Amniotic epithelial cell (primary cell): ENCODE measurements at regions not wholly inside any gene's neighbourhood (a gene's known extent, or its start where the extent isn't known, plus 50 kb on each side); places are given as distances from the start of the nearest gene placed in this dataset.

Source experiments
- DNase-seq: peaks from one replicate; pipeline ENCODE4 v3.0.0-alpha.2; 2010; ENCODE audit warnings: low read depth

- no peak for DNase-seq
Measured at GRCh38 chr2:239780236-239780994, 244.7 kb downstream of the NDUFA10 start.

DNA sequence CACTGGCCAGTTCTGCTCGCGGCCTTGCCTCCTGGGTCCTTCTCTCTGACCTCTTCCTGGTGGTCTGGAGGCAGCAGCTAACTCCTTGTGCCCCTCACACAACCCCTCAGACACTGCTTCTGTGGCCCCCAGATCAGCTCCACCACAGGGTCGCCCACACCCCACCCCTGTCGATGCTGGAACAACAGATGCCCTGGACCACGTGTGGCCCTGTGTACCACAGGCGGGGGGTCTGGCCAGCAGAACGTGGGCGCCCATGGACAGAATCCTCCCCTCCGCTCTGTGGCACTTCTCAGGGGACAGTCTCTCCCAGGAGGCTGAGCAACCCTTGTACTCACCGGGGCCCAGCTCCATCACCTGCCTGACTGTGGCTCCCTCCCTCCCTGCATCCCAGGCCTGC lies 245.6 kb downstream of the NDUFA10 start:
- DNase-seq: no peak

- no peak for DNase-seq
Measured at GRCh38 chr2:239778861-239779558, 246.1 kb downstream of the NDUFA10 start.

DNA sequence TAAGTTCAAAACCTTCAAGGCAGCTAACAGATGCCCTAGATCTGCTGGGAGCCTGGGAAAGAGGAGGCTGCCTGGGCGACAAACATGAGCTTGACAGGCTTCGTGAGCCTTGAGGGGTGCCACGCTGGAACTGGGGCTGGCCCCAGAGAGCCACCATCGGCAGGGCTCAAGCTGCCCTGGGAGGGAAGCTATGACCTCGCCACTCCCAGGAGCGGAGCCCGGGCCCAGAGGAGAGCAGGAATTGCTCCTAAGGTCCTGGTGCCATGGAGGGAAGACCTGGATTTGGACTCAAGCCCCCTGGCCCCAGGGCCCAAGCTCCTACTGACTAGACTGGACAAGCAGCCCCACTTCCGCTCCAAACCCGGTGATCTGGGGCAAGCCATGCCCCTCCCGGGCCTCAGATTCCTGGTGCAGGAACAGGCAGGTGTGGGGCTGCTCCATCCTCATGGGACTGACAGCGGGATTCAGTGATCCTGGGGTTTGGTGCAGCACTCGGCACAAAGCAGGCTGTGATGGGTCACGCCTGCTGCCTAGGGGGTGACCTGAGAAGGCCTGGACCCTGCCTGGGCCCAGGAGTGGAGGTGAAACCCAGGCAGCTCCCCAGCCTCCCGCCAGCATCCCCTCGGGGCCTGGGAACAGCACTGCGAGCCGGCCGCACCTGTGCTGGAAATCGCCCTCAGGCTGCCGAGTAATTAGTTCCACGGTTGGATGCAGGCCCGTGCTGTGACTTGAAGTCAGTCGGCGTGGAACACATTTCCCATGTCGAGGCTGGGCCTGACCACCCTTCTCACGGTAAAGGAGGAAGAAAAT lies 246.9 kb downstream of the NDUFA10 start:
- DNase-seq: no peak

GRCh38 chr2:239777219-239777618 lies 247.9 kb downstream of the NDUFA10 start:
- no peak for DNase-seq

DNA sequence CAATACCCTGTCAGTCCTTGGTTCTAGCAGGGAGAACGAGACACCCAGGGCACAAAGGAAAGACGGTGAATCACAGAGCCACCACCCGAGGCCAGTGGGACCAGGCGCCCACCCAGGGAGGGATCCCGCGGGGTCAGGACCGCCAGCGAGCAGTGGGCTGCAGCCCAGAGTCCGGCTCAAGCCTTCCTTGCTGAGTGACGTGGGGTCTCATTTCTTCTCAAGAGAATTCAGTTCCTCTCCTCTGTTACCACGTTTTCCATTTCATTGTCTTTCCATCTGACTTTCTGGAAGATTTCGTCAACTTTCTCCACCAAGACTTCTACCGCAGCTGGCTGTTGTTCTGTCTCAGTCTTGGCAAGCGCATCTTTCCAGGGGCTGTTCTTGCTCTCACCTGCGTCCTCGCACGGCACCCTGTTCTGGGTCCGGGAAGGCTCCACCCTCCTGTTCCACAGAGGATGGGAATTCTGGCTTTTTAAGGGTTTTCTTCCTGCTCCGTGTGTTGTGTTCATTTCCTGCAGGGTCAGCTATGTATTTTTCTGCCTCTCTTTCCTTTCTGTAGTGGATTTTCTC lies 248.6 kb downstream of the NDUFA10 start:
- no peak for DNase-seq

DNA sequence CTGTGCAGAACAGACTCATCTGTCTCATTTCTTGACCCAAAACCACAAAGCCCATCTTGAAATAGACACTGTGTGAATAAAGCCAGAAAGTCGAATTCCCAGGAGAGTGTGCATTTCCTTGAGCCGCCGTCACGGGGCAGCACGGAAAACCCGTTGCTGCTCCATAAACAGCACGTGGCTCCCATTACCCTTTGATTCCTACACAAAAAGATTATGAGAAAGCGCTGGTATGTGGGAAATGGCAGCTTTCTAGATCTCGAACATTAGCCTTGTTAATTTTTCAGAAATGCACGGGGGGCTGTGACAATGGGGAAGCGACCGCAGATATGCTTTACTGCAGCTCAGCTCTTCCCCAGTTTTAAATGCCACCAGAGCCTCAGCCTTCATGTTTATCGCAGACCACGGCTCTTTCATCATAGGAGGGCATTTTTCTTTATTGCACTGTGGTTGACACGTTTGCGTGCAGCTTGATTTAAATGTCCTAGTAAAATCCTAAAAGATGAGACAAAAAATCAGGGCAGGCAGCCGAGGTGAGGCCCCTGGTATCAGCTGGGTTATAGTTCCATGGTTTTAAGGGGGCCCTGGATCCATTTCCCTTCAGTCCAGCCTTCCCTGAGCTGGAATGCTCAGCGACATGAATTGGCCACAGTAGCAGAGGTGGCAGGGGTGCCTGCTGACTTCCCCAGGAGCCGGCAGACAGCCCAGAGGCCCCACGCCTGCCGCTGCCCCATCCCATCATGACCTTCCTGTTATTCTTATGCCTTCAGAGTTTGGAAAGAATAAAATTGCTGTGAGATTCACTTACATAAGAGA lies 249.3 kb downstream of the NDUFA10 start:
- no peak for DNase-seq

DNA sequence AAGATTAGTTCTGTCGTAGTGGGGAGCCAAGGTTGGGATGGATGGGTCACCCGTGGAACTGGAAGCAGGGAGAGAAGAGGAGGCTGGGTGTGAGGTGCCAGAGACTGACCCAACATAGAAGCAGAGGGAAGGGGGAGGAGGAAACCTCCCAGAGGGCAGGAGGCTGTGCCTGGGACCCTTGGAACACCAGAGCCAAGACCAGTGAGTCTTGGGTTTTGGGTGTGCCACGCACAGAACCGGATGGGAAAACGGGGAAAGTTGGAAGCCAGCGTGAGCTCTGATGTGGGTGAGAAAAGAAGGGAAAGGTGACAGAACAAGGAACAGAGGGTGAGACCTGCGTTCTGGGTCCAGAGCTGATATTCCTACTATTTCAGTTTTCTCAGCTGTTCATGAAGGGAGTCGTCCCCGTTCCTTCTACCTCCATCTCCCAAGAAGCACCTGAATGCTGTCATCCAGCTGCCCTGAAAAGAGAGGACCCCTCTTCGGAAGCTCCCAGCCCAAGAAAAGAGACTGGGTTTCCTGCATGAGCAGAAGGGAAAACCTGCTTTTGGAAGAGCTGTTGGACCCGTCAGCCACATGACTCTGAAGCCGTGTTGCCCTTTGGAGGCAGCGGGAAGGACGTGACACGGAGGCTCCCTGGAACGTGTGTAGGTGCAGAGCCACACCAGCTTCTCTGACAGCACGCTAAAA lies 250.1 kb downstream of the NDUFA10 start:
- DNase-seq: no peak

- no peak for DNase-seq
Measured at GRCh38 chr2:239774142-239774462, 251.0 kb downstream of the NDUFA10 start.

- no peak for DNase-seq
Measured at GRCh38 chr2:239773228-239774141, 251.7 kb downstream of the NDUFA10 start.

DNA sequence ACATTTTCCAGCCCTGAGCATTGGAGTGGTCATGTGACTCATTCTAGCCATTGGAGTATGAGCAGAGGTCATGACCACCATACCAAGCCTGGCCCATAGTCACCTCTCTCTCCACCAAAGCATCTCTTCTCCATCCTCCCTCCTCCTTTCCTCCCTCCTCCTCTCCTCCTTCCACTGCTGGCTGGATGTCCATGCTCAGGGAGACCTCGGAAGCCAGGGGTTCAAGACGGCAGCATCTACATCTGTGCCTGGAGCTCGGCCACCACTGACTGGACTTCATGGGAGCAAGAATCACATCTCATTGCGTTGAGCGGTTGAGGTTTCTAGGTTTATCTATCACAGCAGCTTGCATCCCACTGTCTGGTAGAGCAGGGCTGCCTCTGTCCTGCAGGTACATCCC lies 252.4 kb downstream of the NDUFA10 start:
- no peak for DNase-seq

DNA sequence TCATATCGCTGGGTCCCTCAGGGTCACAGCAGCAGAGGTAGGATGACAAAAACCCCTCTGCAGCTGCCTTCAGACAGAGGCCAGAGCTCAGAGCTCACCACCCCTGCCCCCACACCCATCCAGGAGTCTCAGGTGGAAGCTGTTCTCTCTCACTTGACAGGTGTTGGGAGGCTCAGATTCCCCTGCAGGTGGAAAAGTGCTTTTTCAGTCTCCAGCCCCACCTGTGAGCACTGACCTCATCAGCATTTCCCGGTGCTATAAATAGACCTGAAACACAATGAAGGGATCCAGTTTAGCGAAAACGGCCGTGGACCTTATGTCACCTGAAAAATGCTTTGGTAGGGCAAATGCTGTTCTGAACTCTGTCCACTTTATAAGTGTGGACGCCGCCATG lies 254.9 kb downstream of the NDUFA10 start:
- DNase-seq: no peak

- no peak for DNase-seq
Measured at GRCh38 chr2:239769554-239770245, 255.4 kb downstream of the NDUFA10 start.

DNA sequence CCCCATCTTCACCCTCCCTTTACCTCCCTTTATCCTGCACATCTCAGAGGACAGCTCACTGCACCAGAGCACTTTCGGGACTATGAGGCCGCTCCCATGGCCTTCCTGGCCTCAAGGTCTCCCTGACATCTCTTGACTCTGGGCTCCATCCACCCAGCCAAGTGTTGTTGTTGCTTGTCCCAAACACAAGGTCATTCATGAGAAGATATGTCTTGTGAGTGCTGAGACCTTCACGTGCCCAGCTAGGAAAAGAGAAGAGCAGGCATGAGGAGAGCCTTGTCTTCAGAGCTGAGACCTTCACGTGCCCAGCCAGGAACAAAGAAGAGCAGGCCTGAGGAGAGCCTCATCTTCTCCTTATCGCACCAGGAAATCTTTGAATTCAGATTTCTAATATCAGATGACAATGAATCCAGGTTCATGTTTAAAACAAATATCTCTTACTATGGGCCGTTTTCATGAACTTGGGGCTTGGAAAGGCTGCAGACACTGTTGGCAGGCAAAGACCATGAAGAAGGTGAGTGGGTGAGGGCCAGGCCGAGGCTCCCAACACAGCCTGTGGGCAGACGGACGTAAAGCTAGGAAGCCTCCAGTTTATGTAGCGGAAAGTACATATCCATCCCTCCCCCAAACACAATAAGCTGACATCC lies 256.1 kb downstream of the NDUFA10 start:
- no peak for DNase-seq

DNA sequence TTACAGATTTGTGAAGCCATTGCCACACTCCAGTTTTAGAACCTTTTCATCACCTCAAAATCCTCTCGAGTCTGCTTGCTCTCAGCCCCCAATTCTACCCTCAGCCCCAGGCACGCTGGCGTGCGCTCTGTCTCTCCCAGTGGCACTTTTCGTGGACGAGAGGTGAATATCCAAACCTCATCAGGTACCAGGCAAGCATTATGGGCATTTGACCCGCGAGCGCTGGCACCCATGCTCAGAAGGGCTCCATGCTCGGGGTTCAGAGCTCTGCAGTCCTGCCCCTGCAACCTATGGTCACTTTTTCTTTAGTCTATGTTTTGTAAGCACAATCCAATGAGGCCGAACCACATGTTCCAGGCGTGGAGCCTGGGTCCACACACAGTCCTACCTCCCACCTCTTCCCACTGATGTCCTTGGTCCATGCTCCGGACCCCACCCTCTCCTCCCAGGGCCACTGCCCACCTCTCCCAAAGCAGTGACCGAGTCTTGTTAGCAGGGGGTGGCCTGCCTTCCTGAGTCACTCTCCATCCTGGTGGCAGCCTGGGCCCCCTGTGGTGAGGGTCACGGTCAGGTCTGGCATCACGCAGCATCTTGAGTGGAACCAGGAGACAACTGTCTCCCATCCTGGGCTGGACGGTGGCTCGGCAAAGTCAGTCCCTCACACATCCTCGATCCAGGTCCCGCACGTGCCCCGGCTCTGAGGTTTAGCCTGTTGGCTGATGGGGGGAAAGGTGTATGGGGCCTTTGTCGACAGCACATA lies 256.9 kb downstream of the NDUFA10 start:
- DNase-seq: no peak

DNA sequence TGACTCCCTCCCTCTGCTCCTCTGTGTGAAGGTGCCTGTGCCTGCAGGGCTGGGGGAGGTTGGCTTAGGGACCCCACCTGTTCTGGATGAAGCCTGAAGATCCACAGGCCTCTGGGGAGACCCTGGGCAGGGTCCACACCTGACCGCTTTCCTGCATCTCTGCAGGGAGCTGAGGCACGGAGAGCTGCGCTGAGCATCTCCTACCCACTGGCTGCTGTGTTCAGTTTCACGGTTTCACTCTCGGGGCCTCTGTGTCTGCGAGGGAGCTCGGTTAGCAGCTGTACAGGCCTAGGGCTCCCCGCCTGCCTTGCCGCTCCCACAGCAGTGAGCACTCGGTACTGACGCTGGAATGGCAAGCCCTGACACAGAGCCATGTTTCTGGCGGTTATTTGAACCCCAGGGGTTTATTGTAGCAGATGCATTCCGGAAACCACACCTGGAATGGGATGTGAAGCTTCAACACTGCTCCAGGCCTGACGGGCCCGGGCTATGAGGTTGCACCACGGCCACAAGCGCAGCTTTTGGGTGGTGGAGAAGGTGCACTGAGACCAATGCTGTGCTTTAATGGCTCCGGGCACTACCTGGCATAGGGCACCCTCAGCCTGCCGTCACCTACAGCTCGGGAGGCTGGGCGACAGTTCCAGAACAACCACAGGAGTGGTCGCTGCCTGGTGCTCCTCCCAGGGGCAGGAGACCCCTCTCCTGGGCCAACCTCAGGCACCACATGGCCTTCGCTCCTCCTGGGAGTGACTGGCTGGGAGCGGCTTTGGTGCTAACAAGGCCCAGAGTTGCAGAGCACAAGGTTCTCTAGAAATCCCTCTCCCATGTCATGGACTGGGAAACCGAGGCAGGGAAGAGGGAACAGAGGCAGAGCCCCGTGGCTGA lies 257.9 kb downstream of the NDUFA10 start:
- DNase-seq: no peak

DNA sequence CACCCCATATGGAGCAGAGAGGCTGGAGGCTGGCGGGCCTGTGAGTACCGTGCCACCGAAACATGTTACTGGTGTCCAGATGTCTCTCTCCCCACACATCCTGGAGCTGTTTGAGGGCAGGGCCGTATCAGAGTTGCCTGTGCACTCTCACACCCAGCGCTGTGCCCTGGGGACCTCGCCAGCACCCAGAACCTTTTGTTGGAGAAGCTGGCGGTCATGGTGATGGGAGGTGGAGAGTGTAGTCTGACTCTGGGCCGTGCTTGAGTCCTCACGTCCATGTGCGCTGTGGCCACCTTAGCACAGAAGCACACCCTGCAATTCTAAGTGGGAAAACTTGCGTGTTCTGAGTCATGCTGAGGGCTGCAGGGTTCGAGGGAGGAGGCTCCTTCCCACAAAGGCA lies 259.2 kb downstream of the NDUFA10 start:
- no peak for DNase-seq
